WTC11 (cell line): ENCODE measurements at regions not wholly inside any gene's neighbourhood (a gene's known extent, or its start where the extent isn't known, plus 50 kb on each side); places are given as distances from the start of the nearest gene placed in this dataset.

Source experiments
- ATAC-seq: fragments of 200-7000 bp; cut with Tn5 transposase; 2 replicates; pipeline ENCODE4 v1.10.0; 2021; ENCODE audit warnings: mild to moderate bottlenecking, moderate library complexity
- CTCF ChIA-PET: fragments of 300-600 bp; sonication (Branson Sonifier 250); formaldehyde crosslinking; loops from one replicate; lab custom pipeline; 2021; ENCODE audit warnings: antibody characterized with exemption; lab: Charles Lee
- POLR2A ChIA-PET: fragments of 350-600 bp; sonication (Branson Sonifier 250); formaldehyde crosslinking; loops from one replicate; lab custom pipeline; 2021; ENCODE audit warnings: antibody characterized with exemption; lab: Charles Lee
- DNase-seq: peaks from one replicate; pipeline ENCODE4 v3.0.0; 2021; ENCODE audit warnings: low spot score
- H3K27ac Mint-ChIP-seq: 2 replicates; pipeline ENCODE4 v1.8.0; 2021; ENCODE audit warnings: mixed read lengths
- H3K27me3 Mint-ChIP-seq: 2 replicates; pipeline ENCODE4 v1.8.0; 2021; ENCODE audit warnings: low read depth, mild to moderate bottlenecking, moderate library complexity, mixed read lengths
- H3K36me3 Mint-ChIP-seq: 2 replicates; pipeline ENCODE4 v1.8.0; 2021; ENCODE audit warnings: mixed read lengths
- H3K4me1 Mint-ChIP-seq: 2 replicates; pipeline ENCODE4 v1.8.0; 2022; ENCODE audit warnings: mixed read lengths
- H3K4me3 Mint-ChIP-seq: 2 replicates; pipeline ENCODE4 v1.8.0; 2021; ENCODE audit warnings: mild to moderate bottlenecking, moderate library complexity, mixed read lengths
- H3K9me3 Mint-ChIP-seq: 2 replicates; pipeline ENCODE4 v1.8.0; 2021; ENCODE audit warnings: mixed read lengths
- AR ChIP-seq: fragments of 250-450 bp; sonication (Bioruptor Pico); IDR thresholded peaks from 2 replicates; pipeline ENCODE4 v1.9.0; 2021; ENCODE audit warnings: mild to moderate bottlenecking
- ATF2 ChIP-seq: sonication (generic); formaldehyde crosslinking; IDR thresholded peaks from 2 replicates; pipeline ENCODE4 v1.8.1; 2022; ENCODE audit warnings: low read depth, missing genetic modification reagents, borderline replicate concordance
- CDX4 ChIP-seq: fragments of 250-450 bp; sonication (Bioruptor Pico); IDR thresholded peaks from 2 replicates; pipeline ENCODE4 v1.9.0; 2021; ENCODE audit warnings: moderate library complexity, mild to moderate bottlenecking, inconsistent platforms, borderline replicate concordance
- CREB1 ChIP-seq: sonication (generic); formaldehyde crosslinking; IDR thresholded peaks from 2 replicates; pipeline ENCODE4 v1.8.0; 2023; ENCODE audit warnings: mild to moderate bottlenecking, missing genetic modification reagents
- E2F1 ChIP-seq: sonication (generic); formaldehyde crosslinking; IDR thresholded peaks from 2 replicates; pipeline ENCODE4 v1.8.0; 2022; ENCODE audit warnings: mild to moderate bottlenecking, missing genetic modification reagents
- E2F4 ChIP-seq: sonication (generic); formaldehyde crosslinking; IDR thresholded peaks from 2 replicates; pipeline ENCODE4 v1.8.1; 2022; ENCODE audit warnings: low read depth, mild to moderate bottlenecking, moderate library complexity, missing genetic modification reagents, borderline replicate concordance
- E2F5 ChIP-seq: sonication (generic); formaldehyde crosslinking; IDR thresholded peaks from 2 replicates; pipeline ENCODE4 v1.8.1; 2022; ENCODE audit warnings: mild to moderate bottlenecking, moderate library complexity, missing genetic modification reagents
- ESRRA ChIP-seq: sonication (generic); formaldehyde crosslinking; IDR thresholded peaks from 2 replicates; pipeline ENCODE4 v1.8.1; 2022; ENCODE audit warnings: mild to moderate bottlenecking, missing genetic modification reagents, borderline replicate concordance
- FOXK1 ChIP-seq: sonication (generic); formaldehyde crosslinking; IDR thresholded peaks from 2 replicates; pipeline ENCODE4 v1.8.0; 2022; ENCODE audit warnings: mild to moderate bottlenecking, moderate library complexity, missing genetic modification reagents
- GTF2I ChIP-seq: fragments of 250-450 bp; sonication (Bioruptor Pico); conservative IDR thresholded peaks from 2 replicates; pipeline ENCODE4 v1.4.0; 2021; ENCODE audit warnings: mild to moderate bottlenecking
- MLX ChIP-seq: sonication (generic); formaldehyde crosslinking; IDR thresholded peaks from 2 replicates; pipeline ENCODE4 v1.8.1; 2023; ENCODE audit warnings: mild to moderate bottlenecking, missing genetic modification reagents, moderate library complexity
- NR2C2 ChIP-seq: sonication (generic); formaldehyde crosslinking; IDR thresholded peaks from 2 replicates; pipeline ENCODE4 v1.8.0; 2022; ENCODE audit warnings: mild to moderate bottlenecking, missing genetic modification reagents
- NR3C1 ChIP-seq: sonication (generic); formaldehyde crosslinking; conservative IDR thresholded peaks from 2 replicates; pipeline ENCODE4 v1.8.1; 2023; ENCODE audit warnings: low read depth, mild to moderate bottlenecking, missing genetic modification reagents
- OVOL2 ChIP-seq: fragments of 250-450 bp; sonication (Bioruptor Pico); IDR thresholded peaks from 2 replicates; pipeline ENCODE4 v1.9.0; 2021; ENCODE audit warnings: mild to moderate bottlenecking, borderline replicate concordance
- PRRX2 ChIP-seq: fragments of 250-450 bp; sonication (Bioruptor Pico); IDR thresholded peaks from 2 replicates; pipeline ENCODE4 v1.8.0; 2021; ENCODE audit warnings: mild to moderate bottlenecking
- RELA ChIP-seq: sonication (generic); formaldehyde crosslinking; IDR thresholded peaks from 2 replicates; pipeline ENCODE4 v1.8.1; 2022; ENCODE audit warnings: missing genetic modification reagents, mild to moderate bottlenecking, borderline replicate concordance
- USF1 ChIP-seq: sonication (generic); formaldehyde crosslinking; IDR thresholded peaks from 2 replicates; pipeline ENCODE4 v1.8.0; 2022; ENCODE audit warnings: mild to moderate bottlenecking, missing genetic modification reagents
- ZNF219 ChIP-seq: sonication (generic); formaldehyde crosslinking; IDR thresholded peaks from 2 replicates; pipeline ENCODE4 v1.8.0; 2023; ENCODE audit warnings: missing genetic modification reagents, mild to moderate bottlenecking, borderline replicate concordance
- ZNF281 ChIP-seq: sonication (generic); formaldehyde crosslinking; IDR thresholded peaks from 2 replicates; pipeline ENCODE4 v1.8.0; 2023; ENCODE audit warnings: mild to moderate bottlenecking, missing genetic modification reagents
- ZNF671 ChIP-seq: fragments of 250-450 bp; sonication (Bioruptor Pico); IDR thresholded peaks from 2 replicates; pipeline ENCODE4 v1.8.0; 2021; ENCODE audit warnings: mild to moderate bottlenecking

GRCh38 chrX:30493348-30493747, 84.2 kb downstream of the TASL start:
- POLR2A ChIA-PET, result no interaction called here
- TF ChIP-seq RELA (CRISPR knock-in tag) (no peak), CDX4 (no peak), E2F5 (CRISPR knock-in tag) (no peak)
- CTCF ChIA-PET, result no interaction called here
- H3K36me3 Mint-ChIP-seq, result no peaks in the 10 kb centered on the region
- peak; percentile 47; the same call in 1 of the 2 replicates for ATAC-seq
- no peak overlapping the region for H3K4me3 Mint-ChIP-seq
- no peaks in the 10 kb centered on the region for H3K4me1 Mint-ChIP-seq
- no peak overlapping the region for H3K27ac Mint-ChIP-seq
- no peaks in the 10 kb centered on the region for H3K27me3 Mint-ChIP-seq
- H3K9me3 Mint-ChIP-seq, result no peaks in the 10 kb centered on the region
- DNase-seq, result no peak

- Mint-ChIP-seq H3K4me1 (peaks cover 3% of the 10 kb centered on the region; the same call in 1 of the 2 replicates), H3K4me3 (no peak overlapping the region), H3K36me3 (no peaks in the 10 kb centered on the region), H3K9me3 (no peaks in the 10 kb centered on the region; the same call in 1 of the 2 replicates), H3K27me3 (no peaks in the 10 kb centered on the region), H3K27ac (no peak overlapping the region)
- DNase-seq (peak; percentile 10), ATAC-seq (peak; percentile 64)
- POLR2A ChIA-PET, result no interaction called here
- CTCF ChIA-PET, result no interaction called here
- TF ChIP-seq FOXK1 (CRISPR knock-in tag) (no peak), OVOL2 (no peak), ZNF281 (CRISPR knock-in tag) (no peak), USF1 (no peak), ESRRA (CRISPR knock-in tag) (no peak), PRRX2 (CRISPR knock-in tag) (no peak), E2F4 (CRISPR knock-in tag) (no peak)
These were observed 88.2 kb downstream of the TASL start for GRCh38 chrX:30489323-30489722.

GRCh38 chrX:30488092-30488491, 89.5 kb downstream of the TASL start:
- Mint-ChIP-seq H3K27me3 (no peaks in the 10 kb centered on the region), H3K4me3 (no peak overlapping the region), H3K4me1 (peaks cover 3% of the 10 kb centered on the region; the same call in 1 of the 2 replicates), H3K27ac (no peak overlapping the region), H3K9me3 (no peaks in the 10 kb centered on the region; the same call in 1 of the 2 replicates), H3K36me3 (no peaks in the 10 kb centered on the region)
- no peak for DNase-seq
- CTCF ChIA-PET, result no interaction called here
- no peak for ATAC-seq
- POLR2A ChIA-PET, result no interaction called here
- TF ChIP-seq E2F1 (CRISPR knock-in tag), result no peak
- TF ChIP-seq NR3C1 (CRISPR knock-in tag), result no peak
- no peak for TF ChIP-seq AR (CRISPR knock-in tag)
- no peak for TF ChIP-seq NR2C2 (CRISPR knock-in tag)
- no peak for TF ChIP-seq ATF2 (CRISPR knock-in tag)
- no peak for TF ChIP-seq CREB1 (CRISPR knock-in tag)
- TF ChIP-seq GTF2I (CRISPR knock-in tag), result no peak
- TF ChIP-seq MLX, result no peak
- no peak for TF ChIP-seq ZNF671 (CRISPR knock-in tag)
- no peak for TF ChIP-seq ZNF219 (CRISPR knock-in tag)
